ENCODE measurements at regions not wholly inside any gene's neighbourhood (a gene's known extent, or its start where the extent isn't known, plus 50 kb on each side); places are given as distances from the start of the nearest gene placed in this dataset.

DNA sequence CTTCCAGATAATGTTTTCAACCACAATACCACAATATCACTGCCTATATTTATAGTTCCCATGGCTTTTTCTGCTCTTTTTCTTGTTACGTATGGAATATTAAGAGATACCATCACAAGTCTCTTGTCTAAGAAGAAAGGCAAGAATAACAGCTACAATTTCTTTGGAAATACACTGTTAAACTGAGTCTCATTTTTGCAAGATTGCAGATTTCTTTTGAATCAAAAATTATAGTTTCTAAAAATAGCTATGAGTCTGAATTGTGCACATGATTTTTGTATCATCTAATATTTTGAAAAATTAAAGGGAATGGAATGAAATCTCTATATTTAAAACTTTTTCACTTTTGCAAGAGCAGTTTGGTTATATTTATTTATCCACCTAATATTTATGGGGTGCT is 1120.8 kb downstream of the EFNB2 start:
- no peaks in the 10 kb centered on the region for H3K36me3 ChIP-seq
- H3K27me3 ChIP-seq: no peaks in the 10 kb centered on the region
- H3K4me1 ChIP-seq: no peaks in the 10 kb centered on the region
- intact Hi-C loops (cut with DNase I): no loop called here
- H3K4me3 ChIP-seq (replicated peaks in 1 of 3): no peak overlapping the region
- WGBS, 2 donors: 88 to 93% methylated on average over 1 of the region's 1 CpG
- DNase-seq: no peak
- H3K27ac ChIP-seq: no peak overlapping the region
- H3K9me3 ChIP-seq: no peaks in the 10 kb centered on the region
- TF ChIP-seq, protein P1, sequence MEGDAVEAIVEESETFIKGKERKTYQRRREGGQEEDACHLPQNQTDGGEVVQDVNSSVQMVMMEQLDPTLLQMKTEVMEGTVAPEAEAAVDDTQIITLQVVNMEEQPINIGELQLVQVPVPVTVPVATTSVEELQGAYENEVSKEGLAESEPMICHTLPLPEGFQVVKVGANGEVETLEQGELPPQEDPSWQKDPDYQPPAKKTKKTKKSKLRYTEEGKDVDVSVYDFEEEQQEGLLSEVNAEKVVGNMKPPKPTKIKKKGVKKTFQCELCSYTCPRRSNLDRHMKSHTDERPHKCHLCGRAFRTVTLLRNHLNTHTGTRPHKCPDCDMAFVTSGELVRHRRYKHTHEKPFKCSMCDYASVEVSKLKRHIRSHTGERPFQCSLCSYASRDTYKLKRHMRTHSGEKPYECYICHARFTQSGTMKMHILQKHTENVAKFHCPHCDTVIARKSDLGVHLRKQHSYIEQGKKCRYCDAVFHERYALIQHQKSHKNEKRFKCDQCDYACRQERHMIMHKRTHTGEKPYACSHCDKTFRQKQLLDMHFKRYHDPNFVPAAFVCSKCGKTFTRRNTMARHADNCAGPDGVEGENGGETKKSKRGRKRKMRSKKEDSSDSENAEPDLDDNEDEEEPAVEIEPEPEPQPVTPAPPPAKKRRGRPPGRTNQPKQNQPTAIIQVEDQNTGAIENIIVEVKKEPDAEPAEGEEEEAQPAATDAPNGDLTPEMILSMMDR (IDR thresholded peaks at IDR 0.05): no peak
- TF ChIP-seq POLR2A (IDR thresholded peaks at IDR 0.05): no peak

DNA sequence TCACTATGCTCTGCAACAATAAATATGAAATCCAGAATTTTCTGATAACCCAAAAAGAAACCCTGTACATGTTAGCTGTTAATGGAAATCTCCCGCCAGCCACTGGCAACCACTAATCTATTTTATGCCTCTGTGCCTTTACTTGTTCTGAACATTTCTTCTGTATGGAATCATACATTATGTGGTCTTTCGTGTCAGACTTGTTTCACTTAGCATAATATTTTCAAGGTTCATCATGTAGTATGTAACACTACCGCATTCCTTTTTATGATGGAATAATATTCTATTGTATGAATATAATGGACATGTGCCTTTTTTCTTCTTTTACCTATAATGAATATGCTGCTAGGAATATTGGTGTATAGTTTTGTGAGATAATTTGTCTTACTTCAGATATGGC is 1123.3 kb downstream of the EFNB2 start:
- intact Hi-C loops (cut with DNase I): no loop called here
- no peaks in the 10 kb centered on the region for H3K27me3 ChIP-seq
- no peaks in the 10 kb centered on the region for H3K36me3 ChIP-seq
- H3K4me3 ChIP-seq (replicated peaks in 1 of 3): no peak overlapping the region
- 97% methylated on average over 3 of the region's 3 CpGs for WGBS, 2 donors
- no peak overlapping the region for H3K27ac ChIP-seq
- no peaks in the 10 kb centered on the region for H3K4me1 ChIP-seq
- no peaks in the 10 kb centered on the region for H3K9me3 ChIP-seq
- DNase-seq: no peak
- no peak for TF ChIP-seq POLR2A (IDR thresholded peaks at IDR 0.05)
- TF ChIP-seq, protein P1 (IDR thresholded peaks at IDR 0.05): no peak

DNA sequence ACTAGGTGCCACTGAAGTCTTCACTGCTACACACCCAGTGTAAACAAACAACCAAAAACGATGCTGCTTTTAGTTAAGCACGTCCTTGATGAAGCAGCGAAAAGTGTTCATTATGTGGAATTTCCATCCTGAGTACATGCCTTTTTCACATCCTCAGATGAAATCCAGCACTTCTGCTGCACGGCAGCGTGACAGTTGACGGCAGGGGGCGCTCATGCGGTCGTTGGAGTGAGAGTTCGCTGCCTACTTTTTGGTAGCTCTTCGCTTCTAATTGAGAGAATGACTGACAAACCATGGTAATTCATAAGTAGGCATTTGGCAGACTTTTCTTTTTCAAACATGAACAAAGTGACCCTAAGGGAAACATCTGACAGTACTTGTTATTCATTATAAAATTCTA is 1124.9 kb downstream of the EFNB2 start:
- intact Hi-C loops (cut with DNase I): no loop called here

DNA sequence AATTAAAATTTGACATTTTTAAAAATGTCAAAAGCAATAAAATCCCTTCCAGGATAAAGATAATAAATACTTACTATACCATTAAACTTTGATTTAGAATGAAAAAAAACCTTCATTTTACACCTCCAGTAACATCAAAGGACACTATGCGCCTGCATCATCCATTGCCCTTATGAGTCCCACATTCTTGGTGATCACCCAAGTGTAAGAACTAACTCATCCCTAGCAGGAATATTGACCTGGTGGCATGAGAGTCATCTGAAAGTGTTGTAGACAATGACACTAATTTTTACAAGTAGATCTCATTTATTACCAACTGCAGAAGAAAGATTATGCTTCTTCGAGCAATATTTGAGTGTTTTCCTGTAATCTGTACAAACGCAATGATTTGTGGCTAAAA is 1128.9 kb downstream of the EFNB2 start:
- DNase-seq: no peak
- no peaks in the 10 kb centered on the region for H3K9me3 ChIP-seq
- no peak overlapping the region for H3K4me3 ChIP-seq (replicated peaks in 1 of 3)
- no peaks in the 10 kb centered on the region for H3K36me3 ChIP-seq
- WGBS, 2 donors: 87 to 88% methylated on average over 3 of the region's 3 CpGs
- no peak for TF ChIP-seq POLR2A (IDR thresholded peaks at IDR 0.05)
- TF ChIP-seq, protein P1 (IDR thresholded peaks at IDR 0.05): no peak
- no peaks in the 10 kb centered on the region for H3K27me3 ChIP-seq
- no peak overlapping the region for H3K27ac ChIP-seq
- intact Hi-C loops (cut with DNase I): no loop called here
- H3K4me1 ChIP-seq: no peaks in the 10 kb centered on the region

More for the DNA sequence above, 1124.9 kb downstream of the EFNB2 start:
- H3K27me3 ChIP-seq: no peaks in the 10 kb centered on the region
- no peak overlapping the region for H3K4me3 ChIP-seq (replicated peaks in 1 of 3)
- TF ChIP-seq, protein P1 (IDR thresholded peaks at IDR 0.05): peak in 5 of 6 experiments; percentile 16 to 65 (median 45)
- no peak for TF ChIP-seq POLR2A (IDR thresholded peaks at IDR 0.05)
- no peaks in the 10 kb centered on the region for H3K9me3 ChIP-seq
- WGBS, 2 donors: 29 to 31% methylated on average over 11 of the region's 11 CpGs
- DNase-seq: peak; percentile 62 to 76
- H3K4me1 ChIP-seq: no peaks in the 10 kb centered on the region
- H3K27ac ChIP-seq: no peak overlapping the region
- no peaks in the 10 kb centered on the region for H3K36me3 ChIP-seq

DNA sequence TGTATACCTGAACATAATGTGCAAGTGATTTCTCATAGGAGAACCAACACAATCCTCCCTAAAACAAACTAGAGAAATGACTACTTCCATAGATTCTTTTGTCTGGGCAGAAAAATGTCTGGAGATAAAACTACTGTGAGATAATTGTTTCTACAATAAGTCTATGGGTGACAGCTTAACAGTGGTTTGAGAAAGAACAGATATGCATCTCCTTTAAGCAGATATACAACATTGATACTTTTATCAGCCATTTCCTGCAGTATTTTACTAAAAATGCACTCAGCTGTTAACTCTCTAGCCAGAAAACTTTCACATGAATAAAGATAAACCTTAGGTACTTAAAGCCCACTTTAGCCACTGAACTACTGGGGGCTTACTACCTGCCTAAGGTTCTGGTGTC is 1132.4 kb downstream of the EFNB2 start:
- TF ChIP-seq, protein P1 (IDR thresholded peaks at IDR 0.05): no peak
- no peak for TF ChIP-seq POLR2A (IDR thresholded peaks at IDR 0.05)
- no peak for DNase-seq

More for the DNA sequence above, 1132.4 kb downstream of the EFNB2 start:
- no peaks in the 10 kb centered on the region for H3K9me3 ChIP-seq
- no peak overlapping the region for H3K4me3 ChIP-seq (replicated peaks in 1 of 3)
- H3K27me3 ChIP-seq: no peaks in the 10 kb centered on the region
- intact Hi-C loops (cut with DNase I): no loop called here
- no peaks in the 10 kb centered on the region for H3K36me3 ChIP-seq
- no peaks in the 10 kb centered on the region for H3K4me1 ChIP-seq
- no peak overlapping the region for H3K27ac ChIP-seq

All from thyroid gland (tissue), 4 donors.